ENCODE measurements at regions not wholly inside any gene's neighbourhood (a gene's known extent, or its start where the extent isn't known, plus 50 kb on each side); places are given as distances from the start of the nearest gene placed in this dataset.

GRCh38 chr4:16391196-16391595 is 164.9 kb upstream of the TAPT1 start:
- no peak overlapping the region for H3K27ac ChIP-seq
- intact Hi-C loops (cut with DNase I) = no loop called here
- WGBS, 2 donors = 87 to 89% methylated on average over 3 of the region's 3 CpGs

DNA sequence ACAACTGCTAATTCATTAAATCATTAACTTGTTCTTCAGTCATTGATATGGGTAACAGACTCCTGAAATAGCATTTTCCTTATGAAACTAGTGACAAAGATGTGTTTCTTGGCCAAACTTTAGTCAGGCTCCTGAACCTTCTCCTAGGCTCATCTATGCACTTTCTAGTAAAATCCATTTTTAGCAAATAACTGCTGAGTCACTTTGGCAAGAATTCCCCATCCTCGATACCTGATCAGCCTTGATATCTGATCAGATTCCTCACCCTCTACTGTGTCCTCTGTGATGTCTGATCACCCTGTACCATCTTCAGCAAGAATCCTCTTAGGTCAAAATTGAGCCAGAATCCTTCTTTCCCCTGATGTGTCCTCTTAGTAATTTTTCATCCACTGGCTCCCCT is 161.2 kb upstream of the TAPT1 start:
- no peaks in the 10 kb centered on the region for H3K9me3 ChIP-seq
- TF ChIP-seq CTCF (IDR thresholded peaks at IDR 0.05) = no peak
- H3K27ac ChIP-seq = no peak overlapping the region
- no peak overlapping the region for H3K4me3 ChIP-seq
- no peak for ATAC-seq
- H3K27me3 ChIP-seq = peaks cover 0 to 7% (median 0%) of the 10 kb centered on the region in 7 donors
- DNase-seq = no peak
- no peaks in the 10 kb centered on the region for H3K36me3 ChIP-seq
- H3K4me1 ChIP-seq = peaks cover 0 to 5% (median 0%) of the 10 kb centered on the region in 9 donors
- 80 to 81% methylated on average over 1 of the region's 1 CpG for WGBS, 2 donors
- intact Hi-C loops (cut with DNase I) = no loop called here

More at GRCh38 chr4:16391196-16391595, 164.9 kb upstream of the TAPT1 start:
- H3K4me1 ChIP-seq = no peaks in the 10 kb centered on the region
- H3K36me3 ChIP-seq = no peaks in the 10 kb centered on the region
- ATAC-seq (no peak), DNase-seq (no peak)
- peaks cover 0 to 7% (median 0%) of the 10 kb centered on the region in 7 donors for H3K27me3 ChIP-seq
- no peaks in the 10 kb centered on the region for H3K9me3 ChIP-seq
- no peak overlapping the region for H3K4me3 ChIP-seq
- no peak for TF ChIP-seq CTCF (IDR thresholded peaks at IDR 0.05)

GRCh38 chr4:16386711-16387320 is 160.5 kb upstream of the TAPT1 start:
- ATAC-seq (peak in 1 of 8 donors; percentile 49), DNase-seq (no peak)
- Histone ChIP-seq H3K4me1 (peaks cover 0 to 5% (median 0%) of the 10 kb centered on the region in 9 donors), H3K27me3 (peaks cover 0 to 7% (median 0%) of the 10 kb centered on the region in 7 donors), H3K36me3 (no peaks in the 10 kb centered on the region), H3K4me3 (no peak overlapping the region), H3K27ac (no peak overlapping the region), H3K9me3 (no peaks in the 10 kb centered on the region)
- TF ChIP-seq CTCF (IDR thresholded peaks at IDR 0.05) = no peak
- intact Hi-C loops (cut with DNase I) = no loop called here

GRCh38 chr4:16384576-16384975 is 158.3 kb upstream of the TAPT1 start:
- H3K4me3 ChIP-seq = no peak overlapping the region
- ATAC-seq (peak in 4 of 8 donors; percentile 20 to 62 (median 22)), DNase-seq (no peak)
- TF ChIP-seq CTCF (IDR thresholded peaks at IDR 0.05) = peak in 2 of 9 donors; percentile 7 to 13
- no peaks in the 10 kb centered on the region for H3K36me3 ChIP-seq
- 38 to 41% methylated on average over 6 of the region's 6 CpGs for WGBS, 2 donors
- H3K27ac ChIP-seq = peak overlapping the region in 1 of 10 donors; percentile 3
- peaks cover 0 to 5% (median 0%) of the 10 kb centered on the region in 9 donors for H3K4me1 ChIP-seq
- H3K27me3 ChIP-seq = no peaks in the 10 kb centered on the region
- no peaks in the 10 kb centered on the region for H3K9me3 ChIP-seq
- intact Hi-C loops (cut with DNase I) = no loop called here
